Suprapubic skin (tissue), 4 donors: ENCODE measurements at regions not wholly inside any gene's neighbourhood (a gene's known extent, or its start where the extent isn't known, plus 50 kb on each side); places are given as distances from the start of the nearest gene placed in this dataset.
"Not testable (repeated sequence)": the region's sequence is repeated elsewhere in the genome, so short reads cannot be mapped to it uniquely, and the experiment has no call there.

ENCODE experiments used
- DNase-seq, 2 donors: peaks; one replicate each; pipeline ENCODE4 v3.0.0-alpha.2; 2019; ENCODE audit warnings: low spot score in 2 of 2
- H3K27ac ChIP-seq: fragments of 200-600 bp; sonication (generic); one replicate; pipeline ENCODE4 v1.5.1; 2019
- H3K27me3 ChIP-seq: fragments of 200-600 bp; sonication (generic); one replicate; pipeline ENCODE4 v1.5.1; 2019
- H3K36me3 ChIP-seq: fragments of 200-600 bp; sonication (generic); one replicate; pipeline ENCODE4 v1.5.1; 2019
- H3K4me1 ChIP-seq: fragments of 200-600 bp; sonication (generic); one replicate; pipeline ENCODE4 v1.5.1; 2019
- H3K4me3 ChIP-seq: fragments of 200-600 bp; sonication (generic); one replicate; pipeline ENCODE4 v1.5.1; 2019; ENCODE audit warnings: mild to moderate bottlenecking
- H3K9me3 ChIP-seq: fragments of 200-600 bp; sonication (generic); one replicate; pipeline ENCODE4 v1.5.1; 2019
- EP300 ChIP-seq: sonication (generic); formaldehyde crosslinking; IDR thresholded peaks from one replicate; pipeline ENCODE4 v1.6.1; 2017; ENCODE audit warnings: antibody characterized with exemption
- POLR2A ChIP-seq, 2 donors: fragments of 450-650 bp; IDR thresholded peaks; one replicate each; pipeline ENCODE4 v1.6.1; 2017; ENCODE audit warnings: antibody characterized with exemption in 2 of 2, mild to moderate bottlenecking in 2 of 2, moderate library complexity in 2 of 2
- POLR2AphosphoS5 ChIP-seq, 3 donors: sonication (generic); formaldehyde crosslinking; IDR thresholded peaks; one replicate each; pipeline ENCODE4 v1.6.1; 2017; ENCODE audit warnings: antibody characterized with exemption in 3 of 3
- WGBS: methylation state at CpG from one replicate; pipeline ENCODE4 v1.1.5; 2018; 5-methylcytosine and 5-hydroxymethylcytosine counted together
- TF ChIP-seq, protein P1 (sequence below), 2 donors: fragments of 200-600 bp in 1 of 2; fragments of 450-650 bp in 1 of 2; sonication (generic) in 1 of 2; IDR thresholded peaks; one replicate each; pipeline ENCODE4 v1.5.1; 2016 to 2019; ENCODE audit warnings: antibody characterized with exemption in 2 of 2, mild to moderate bottlenecking in 1 of 2, moderate library complexity in 1 of 2

DNA sequence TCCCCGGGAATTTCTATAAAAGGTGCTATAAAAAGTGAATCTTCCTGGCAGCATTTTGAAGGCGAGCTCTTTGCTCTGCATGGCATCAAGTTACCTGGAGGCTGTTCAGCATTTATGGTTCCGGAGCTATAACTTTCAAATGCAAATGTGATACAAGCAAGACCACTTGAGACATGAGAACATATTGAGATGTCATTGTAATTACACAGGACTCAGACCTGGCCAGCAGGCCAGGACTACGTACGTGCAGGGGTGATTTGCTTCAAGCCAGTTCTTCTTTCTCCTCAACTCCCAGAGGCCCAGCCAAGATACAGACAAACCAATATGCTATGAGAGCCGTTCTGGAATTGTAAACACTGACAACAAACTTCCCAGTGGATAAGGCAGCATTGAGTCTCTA lies 227.4 kb upstream of the FAT3 start:
- TF ChIP-seq EP300 (no peak), POLR2AphosphoS5 (IDR thresholded peaks at IDR 0.05) (no peak), POLR2A (IDR thresholded peaks at IDR 0.05) (no peak)
- TF ChIP-seq, protein P1, sequence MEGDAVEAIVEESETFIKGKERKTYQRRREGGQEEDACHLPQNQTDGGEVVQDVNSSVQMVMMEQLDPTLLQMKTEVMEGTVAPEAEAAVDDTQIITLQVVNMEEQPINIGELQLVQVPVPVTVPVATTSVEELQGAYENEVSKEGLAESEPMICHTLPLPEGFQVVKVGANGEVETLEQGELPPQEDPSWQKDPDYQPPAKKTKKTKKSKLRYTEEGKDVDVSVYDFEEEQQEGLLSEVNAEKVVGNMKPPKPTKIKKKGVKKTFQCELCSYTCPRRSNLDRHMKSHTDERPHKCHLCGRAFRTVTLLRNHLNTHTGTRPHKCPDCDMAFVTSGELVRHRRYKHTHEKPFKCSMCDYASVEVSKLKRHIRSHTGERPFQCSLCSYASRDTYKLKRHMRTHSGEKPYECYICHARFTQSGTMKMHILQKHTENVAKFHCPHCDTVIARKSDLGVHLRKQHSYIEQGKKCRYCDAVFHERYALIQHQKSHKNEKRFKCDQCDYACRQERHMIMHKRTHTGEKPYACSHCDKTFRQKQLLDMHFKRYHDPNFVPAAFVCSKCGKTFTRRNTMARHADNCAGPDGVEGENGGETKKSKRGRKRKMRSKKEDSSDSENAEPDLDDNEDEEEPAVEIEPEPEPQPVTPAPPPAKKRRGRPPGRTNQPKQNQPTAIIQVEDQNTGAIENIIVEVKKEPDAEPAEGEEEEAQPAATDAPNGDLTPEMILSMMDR (IDR thresholded peaks at IDR 0.05) = no peak
- H3K4me1 ChIP-seq = no peaks in the 10 kb centered on the region
- H3K9me3 ChIP-seq = no peaks in the 10 kb centered on the region
- no peak overlapping the region for H3K4me3 ChIP-seq
- H3K27ac ChIP-seq = no peak overlapping the region
- no peak for DNase-seq
- no peaks in the 10 kb centered on the region for H3K27me3 ChIP-seq
- WGBS = 66% methylated on average over 6 of the region's 6 CpGs
- no peaks in the 10 kb centered on the region for H3K36me3 ChIP-seq

DNA sequence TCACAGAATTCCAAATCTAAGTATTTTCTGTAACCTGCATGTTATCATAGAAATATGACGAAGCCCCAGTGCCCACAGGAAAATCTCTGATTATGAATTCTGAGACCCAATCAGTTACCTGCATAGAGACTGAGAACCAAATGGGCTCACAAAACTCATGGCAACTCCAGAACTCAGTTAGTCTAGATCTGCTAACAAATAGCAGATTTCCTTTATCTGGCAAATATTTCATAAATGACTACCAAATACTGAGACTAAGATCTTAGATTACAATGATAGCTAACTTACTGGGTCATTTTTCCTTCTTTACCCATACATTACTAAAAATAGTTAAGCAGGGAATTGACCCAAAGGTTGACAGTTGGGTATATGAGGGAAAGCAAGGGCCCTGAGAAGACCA lies 228.1 kb upstream of the FAT3 start:
- WGBS = 90% methylated on average over 1 of the region's 1 CpG
- TF ChIP-seq POLR2AphosphoS5 (IDR thresholded peaks at IDR 0.05) (no peak), EP300 (no peak), POLR2A (IDR thresholded peaks at IDR 0.05) (no peak)
- TF ChIP-seq, protein P1 (IDR thresholded peaks at IDR 0.05) = no peak
- no peaks in the 10 kb centered on the region for H3K9me3 ChIP-seq
- no peak overlapping the region for H3K27ac ChIP-seq
- no peak for DNase-seq
- no peak overlapping the region for H3K4me3 ChIP-seq
- no peaks in the 10 kb centered on the region for H3K4me1 ChIP-seq
- H3K36me3 ChIP-seq = no peaks in the 10 kb centered on the region
- H3K27me3 ChIP-seq = no peaks in the 10 kb centered on the region

DNA sequence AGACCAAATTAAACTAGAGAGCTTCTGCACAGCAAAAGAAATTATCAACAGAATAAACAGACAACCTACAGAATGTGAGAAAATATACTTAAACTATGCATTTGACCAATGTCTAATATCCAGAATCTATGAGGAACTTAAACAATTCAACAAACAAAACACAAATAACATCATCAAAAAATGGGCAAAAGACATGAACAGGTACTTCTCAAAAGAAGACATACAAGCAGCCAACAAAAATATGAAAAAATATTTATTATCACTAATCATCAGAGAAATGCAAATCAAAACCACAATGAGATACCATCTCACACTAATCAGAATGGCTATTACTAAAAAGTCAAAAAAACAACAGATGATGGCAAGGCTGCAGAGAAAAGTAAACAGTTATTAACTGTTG lies 236.2 kb upstream of the FAT3 start:
- H3K9me3 ChIP-seq, DNase-seq, H3K4me1 ChIP-seq, H3K27ac ChIP-seq, H3K36me3 ChIP-seq, H3K4me3 ChIP-seq, H3K27me3 ChIP-seq: not testable (repeated sequence)

DNA sequence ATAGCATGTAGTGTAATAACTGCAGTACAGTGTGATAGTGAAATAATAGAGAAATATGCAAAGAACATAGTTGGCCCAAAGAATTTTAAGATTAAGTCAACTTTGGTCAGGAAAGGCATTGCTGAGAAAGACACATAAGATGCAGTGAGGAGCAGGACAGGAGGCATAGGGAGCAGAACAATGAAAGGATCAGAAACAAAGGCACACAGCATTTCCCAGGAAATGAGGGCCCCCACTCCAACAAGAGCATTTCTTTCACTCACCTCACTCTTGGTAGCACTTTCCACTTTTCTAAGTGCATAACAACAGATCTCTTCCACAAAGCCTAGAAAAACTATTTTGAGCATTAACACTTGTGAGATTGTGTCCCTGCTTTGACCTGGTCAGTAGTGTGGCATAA lies 238.4 kb upstream of the FAT3 start:
- Histone ChIP-seq H3K27me3 (no peaks in the 10 kb centered on the region), H3K36me3 (no peaks in the 10 kb centered on the region), H3K4me3 (no peak overlapping the region), H3K4me1 (no peaks in the 10 kb centered on the region), H3K27ac (no peak overlapping the region), H3K9me3 (no peaks in the 10 kb centered on the region)
- no peak for TF ChIP-seq POLR2A (IDR thresholded peaks at IDR 0.05)
- TF ChIP-seq POLR2AphosphoS5 (IDR thresholded peaks at IDR 0.05) = no peak
- TF ChIP-seq, protein P1 (IDR thresholded peaks at IDR 0.05) = no peak
- no peak for DNase-seq

DNA sequence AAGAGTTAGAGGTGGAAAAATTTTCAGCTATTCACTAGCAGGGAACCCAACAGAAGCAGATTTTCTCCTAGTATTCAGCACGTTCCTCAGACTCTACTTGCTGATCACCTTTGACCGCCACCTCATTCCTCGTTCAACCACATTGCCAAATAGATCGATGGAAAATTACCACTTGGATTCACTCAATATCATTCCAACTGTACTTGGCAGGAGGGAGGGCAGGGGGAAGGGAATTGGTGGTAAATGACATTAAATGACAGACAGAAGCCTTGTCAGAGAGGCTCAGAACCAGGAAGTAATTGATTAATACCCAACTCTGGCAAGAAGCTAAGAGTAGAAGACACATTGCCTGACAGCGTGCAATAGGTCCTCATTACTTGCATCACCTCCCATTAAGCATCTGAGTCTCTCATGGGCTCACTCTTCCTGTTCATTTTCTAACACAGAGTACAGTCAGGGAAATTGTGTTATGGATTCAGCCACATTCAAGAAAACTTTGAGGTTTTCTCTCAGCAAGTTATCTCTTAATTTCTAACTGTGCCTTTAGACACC lies 240.5 kb upstream of the FAT3 start:
- no peak for DNase-seq
- no peaks in the 10 kb centered on the region for H3K4me1 ChIP-seq
- no peaks in the 10 kb centered on the region for H3K36me3 ChIP-seq
- H3K9me3 ChIP-seq = no peaks in the 10 kb centered on the region
- H3K27ac ChIP-seq = no peak overlapping the region
- TF ChIP-seq POLR2A (IDR thresholded peaks at IDR 0.05) (no peak), EP300 (no peak), POLR2AphosphoS5 (IDR thresholded peaks at IDR 0.05) (no peak)
- TF ChIP-seq, protein P1 (IDR thresholded peaks at IDR 0.05) = no peak
- no peaks in the 10 kb centered on the region for H3K27me3 ChIP-seq
- 82% methylated on average over 5 of the region's 5 CpGs for WGBS
- no peak overlapping the region for H3K4me3 ChIP-seq

DNA sequence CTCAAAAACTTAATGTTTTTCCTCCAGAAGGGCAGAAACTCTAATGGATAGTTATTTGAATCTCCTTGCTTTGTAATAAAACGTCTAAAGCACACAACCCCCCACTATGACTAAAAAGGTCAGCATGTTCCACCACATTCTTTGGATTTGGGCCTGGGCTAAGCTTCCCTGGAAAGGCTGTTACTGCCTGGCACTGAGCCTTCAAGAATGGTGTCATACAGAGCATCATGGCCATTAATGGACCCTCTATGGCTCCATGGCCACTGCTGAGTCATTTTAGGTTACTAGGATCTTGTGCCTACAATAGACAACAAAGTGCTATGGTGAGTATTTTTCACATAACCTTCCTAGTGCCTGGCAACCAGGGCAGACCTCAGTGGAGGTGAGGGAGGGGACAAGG lies 242.6 kb upstream of the FAT3 start:
- Histone ChIP-seq H3K4me1 (no peaks in the 10 kb centered on the region), H3K4me3 (no peak overlapping the region), H3K27me3 (no peaks in the 10 kb centered on the region), H3K9me3 (no peaks in the 10 kb centered on the region), H3K36me3 (no peaks in the 10 kb centered on the region), H3K27ac (no peak overlapping the region)
- peak in 1 of 3 donors; percentile 44 for TF ChIP-seq POLR2AphosphoS5 (IDR thresholded peaks at IDR 0.05)
- TF ChIP-seq POLR2A (IDR thresholded peaks at IDR 0.05) = no peak
- peak; percentile 74 for TF ChIP-seq EP300
- 30% methylated on average over 1 of the region's 1 CpG for WGBS
- no peak for DNase-seq
